Mesothelial cell of epicardium (in vitro differentiated cells): ENCODE measurements at regions not wholly inside any gene's neighbourhood (a gene's known extent, or its start where the extent isn't known, plus 50 kb on each side); places are given as distances from the start of the nearest gene placed in this dataset.
A peak's percentile ranks its signal among the peaks of the same experiment; 100 is the strongest.

Source experiments
- DNase-seq, 2 experiments: peaks; one replicate each; pipeline ENCODE4 v3.0.0; 2021; ENCODE audit warnings: low spot score in 2 of 2; ENCODE audit not compliant: unreplicated experiment in 2 of 2
- H3K27ac Mint-ChIP-seq: 2 replicates; pipeline ENCODE4 v1.8.0; 2021; ENCODE audit warnings: mixed read lengths
- H3K27me3 Mint-ChIP-seq: 2 replicates; pipeline ENCODE4 v1.8.0; 2021; ENCODE audit warnings: low read depth, mixed read lengths
- H3K36me3 Mint-ChIP-seq: 2 replicates; pipeline ENCODE4 v1.8.0; 2021; ENCODE audit warnings: mixed read lengths
- H3K4me1 Mint-ChIP-seq: 2 replicates; pipeline ENCODE4 v1.8.0; 2021; ENCODE audit warnings: mixed read lengths
- H3K4me3 Mint-ChIP-seq: 2 replicates; pipeline ENCODE4 v1.8.0; 2021; ENCODE audit warnings: mild to moderate bottlenecking, moderate library complexity, mixed read lengths
- H3K9me3 Mint-ChIP-seq: 2 replicates; pipeline ENCODE4 v1.8.0; 2021; ENCODE audit warnings: mixed read lengths
- CTCF ChIP-seq: fragments of 200-600 bp; sonication (generic); IDR thresholded peaks from one replicate; pipeline ENCODE4 v1.5.0; 2021; ENCODE audit warnings: antibody characterized with exemption; ENCODE audit not compliant: unreplicated experiment

- Mint-ChIP-seq H3K4me1 (no peaks in the 10 kb centered on the region), H3K9me3 (no peaks in the 10 kb centered on the region), H3K27me3 (peaks cover 14% of the 10 kb centered on the region), H3K36me3 (no peaks in the 10 kb centered on the region), H3K4me3 (no peak overlapping the region), H3K27ac (no peak overlapping the region)
- TF ChIP-seq CTCF: no peak
- DNase-seq: peak in 1 of 2 experiments; percentile 14
Measured at GRCh38 chr15:100784493-100785180, 95.0 kb upstream of the ALDH1A3 start.

- Mint-ChIP-seq H3K27ac (no peak overlapping the region), H3K36me3 (no peaks in the 10 kb centered on the region), H3K27me3 (peaks cover 14% of the 10 kb centered on the region), H3K4me1 (no peaks in the 10 kb centered on the region), H3K9me3 (no peaks in the 10 kb centered on the region), H3K4me3 (no peak overlapping the region)
- DNase-seq: peak in 1 of 2 experiments; percentile 25
- no peak for TF ChIP-seq CTCF
Measured at GRCh38 chr15:100785181-100786138, 94.2 kb upstream of the ALDH1A3 start.

GRCh38 chr15:100786139-100786531 lies 93.5 kb upstream of the ALDH1A3 start:
- Mint-ChIP-seq H3K27me3 (peaks cover 20% of the 10 kb centered on the region), H3K4me3 (no peak overlapping the region)
- no peak for DNase-seq

GRCh38 chr15:100786901-100787566 lies 92.6 kb upstream of the ALDH1A3 start:
- Mint-ChIP-seq H3K27me3 (peaks cover 22% of the 10 kb centered on the region), H3K4me3 (no peak overlapping the region), H3K36me3 (no peaks in the 10 kb centered on the region), H3K9me3 (no peaks in the 10 kb centered on the region), H3K27ac (no peak overlapping the region), H3K4me1 (no peaks in the 10 kb centered on the region)
- no peak for DNase-seq
- TF ChIP-seq CTCF: no peak

More at GRCh38 chr15:100786139-100786531, 93.5 kb upstream of the ALDH1A3 start:
- Mint-ChIP-seq H3K36me3 (no peaks in the 10 kb centered on the region), H3K4me1 (no peaks in the 10 kb centered on the region), H3K9me3 (no peaks in the 10 kb centered on the region), H3K27ac (no peak overlapping the region)
- TF ChIP-seq CTCF: no peak

GRCh38 chr15:100787567-100788417 lies 91.8 kb upstream of the ALDH1A3 start:
- H3K4me1 Mint-ChIP-seq: no peaks in the 10 kb centered on the region
- TF ChIP-seq CTCF: no peak
- H3K27ac Mint-ChIP-seq: no peak overlapping the region
- no peaks in the 10 kb centered on the region for H3K36me3 Mint-ChIP-seq
- DNase-seq: no peak
- peaks cover 27% of the 10 kb centered on the region for H3K27me3 Mint-ChIP-seq
- no peak overlapping the region for H3K4me3 Mint-ChIP-seq
- H3K9me3 Mint-ChIP-seq: no peaks in the 10 kb centered on the region
